HCT116 (cell line): ENCODE measurements at regions not wholly inside any gene's neighbourhood (a gene's known extent, or its start where the extent isn't known, plus 50 kb on each side); places are given as distances from the start of the nearest gene placed in this dataset.

Source experiments
- ATAC-seq: fragments of 200-7000 bp; cut with Tn5 transposase; 2 replicates; pipeline ENCODE4 v1.9.1; 2020; ENCODE audit warnings: mild to moderate bottlenecking, moderate library complexity
- BruUV-seq: library from RNA; stranded (reverse); fragments of 400-500 nt; replicated peaks from 2 replicates; lab custom pipeline; 2021; lab: Mats Ljungman, UMichigan
- CTCF ChIA-PET: fragments of 300-600 bp; sonication (Branson Sonifier 250); formaldehyde crosslinking; loops from one replicate; lab custom pipeline; 2021; ENCODE audit warnings: antibody characterized with exemption; lab: Charles Lee
- POLR2A ChIA-PET: fragments of 300-600, 350-600 bp; sonication (Branson Sonifier 250); formaldehyde crosslinking; loops from one replicate; lab custom pipeline; 2021; ENCODE audit warnings: antibody characterized with exemption; lab: Charles Lee
- RAD21 ChIA-PET, 2 experiments: fragments of 300-600 bp; sonication (Branson Sonifier 250); formaldehyde crosslinking; loops; one replicate each; lab custom pipeline; 2023; ENCODE audit warnings: low total read pairs in 2 of 2; ENCODE audit not compliant: uncharacterized antibody in 2 of 2, unreplicated experiment in 2 of 2, low non-redundant PET in 1 of 2; lab: Charles Lee
- DNase-seq: peaks from one replicate; pipeline ENCODE4 v3.0.0-alpha.2; 2010; ENCODE audit warnings: low read depth, low spot score
- H2AFZ ChIP-seq: fragments of 200-600 bp; shearing (Covaris generic), sonication (generic); 2 replicates; pipeline ENCODE4 v1.6.1; 2017; ENCODE audit warnings: low read depth, mixed run types, mixed read lengths, antibody characterized with exemption, low read length; ENCODE audit not compliant: poor library complexity, severe bottlenecking
- H3K27ac ChIP-seq: 2 replicates; pipeline ENCODE4 v1.5.1; 2012; ENCODE audit warnings: low read depth, low read length
- H3K27me3 ChIP-seq: fragments of 200-600 bp; sonication (generic); 2 replicates; pipeline ENCODE4 v1.6.1; 2016; ENCODE audit warnings: mixed run types, low read length, mixed read lengths; ENCODE audit not compliant: insufficient read depth
- H3K36me3 ChIP-seq, 2 experiments: fragments of 200-500 bp in 1 of 2; fragments of 200-600 bp in 1 of 2; sonication (Bioruptor generic) in 1 of 2; sonication (generic) in 1 of 2; 2 replicates each; pipeline versions ENCODE4 v1.5.1 to v1.6.1; 2014 to 2016; ENCODE audit warnings: low read length in 2 of 2, inconsistent platforms in 1 of 2, mixed read lengths in 1 of 2, mixed run types in 1 of 2; ENCODE audit not compliant: insufficient read depth in 2 of 2, control insufficient read depth in 1 of 2
- H3K4me1 ChIP-seq, 2 experiments: fragments of 200-600 bp in 1 of 2; sonication (generic) in 1 of 2; 2 replicates each; pipeline versions ENCODE4 v1.5.1 to v1.6.1; 2012 to 2017; ENCODE audit warnings: low read length in 2 of 2, inconsistent platforms in 1 of 2, mild to moderate bottlenecking in 1 of 2, mixed read lengths in 1 of 2, mixed run types in 1 of 2, moderate library complexity in 1 of 2; ENCODE audit not compliant: insufficient read depth in 2 of 2, control insufficient read depth in 1 of 2
- H3K4me2 ChIP-seq: fragments of 200-600 bp; sonication (generic); 2 replicates; pipeline ENCODE4 v1.6.1; 2017; ENCODE audit warnings: mixed run types, low read length, mixed read lengths
- H3K4me3 ChIP-seq, 2 experiments: fragments of 200-600 bp in 1 of 2; sonication (generic) in 1 of 2; replicated peaks in 1 of 2; 2 replicates each; pipeline ENCODE4 v1.5.1; 2011 to 2016; ENCODE audit warnings: low read length in 2 of 2, control low read depth in 1 of 2, low read depth in 1 of 2, mild to moderate bottlenecking in 1 of 2, mixed read lengths in 1 of 2, mixed run types in 1 of 2
- H3K79me2 ChIP-seq: fragments of 200-600 bp; sonication (generic); 2 replicates; pipeline ENCODE4 v1.6.1; 2017; ENCODE audit warnings: mild to moderate bottlenecking, mixed run types, low read length, moderate library complexity, mixed read lengths; ENCODE audit not compliant: insufficient read depth
- H3K9ac ChIP-seq: fragments of 200-600 bp; sonication (generic); 2 replicates; pipeline ENCODE4 v1.6.1; 2016; ENCODE audit warnings: low read length, mixed read lengths
- H3K9me2 ChIP-seq: fragments of 200-600 bp; sonication (generic), shearing (Covaris generic); 2 replicates; pipeline ENCODE4 v1.6.1; 2017; ENCODE audit warnings: mixed run types, mild to moderate bottlenecking, moderate library complexity; ENCODE audit not compliant: insufficient read depth
- H3K9me3 ChIP-seq, 2 experiments: fragments of 200-500 bp in 1 of 2; fragments of 200-600 bp in 1 of 2; sonication (Bioruptor generic) in 1 of 2; sonication (generic) in 1 of 2; 2 replicates each; pipeline ENCODE4 v1.6.1; 2014 to 2017; ENCODE audit warnings: low read length in 2 of 2, mixed read lengths in 2 of 2, inconsistent platforms in 1 of 2, low read depth in 1 of 2, mild to moderate bottlenecking in 1 of 2, mixed run types in 1 of 2, moderate library complexity in 1 of 2; ENCODE audit not compliant: control insufficient read depth in 1 of 2, insufficient read depth in 1 of 2
- H4K20me1 ChIP-seq: fragments of 200-600 bp; sonication (generic), shearing (Covaris generic); 2 replicates; pipeline ENCODE4 v1.6.1; 2017; ENCODE audit warnings: mixed run types, mild to moderate bottlenecking, moderate library complexity; ENCODE audit not compliant: insufficient read depth
- CBX3 ChIP-seq: IDR thresholded peaks from 2 replicates; pipeline ENCODE4 v1.6.1; 2012; ENCODE audit warnings: low read depth
- CEBPB ChIP-seq: IDR thresholded peaks from 2 replicates; pipeline ENCODE4 v1.6.1; 2012; ENCODE audit warnings: low read depth
- EGR1 ChIP-seq: IDR thresholded peaks from 2 replicates; pipeline ENCODE4 v1.6.1; 2012; ENCODE audit warnings: low read depth
- FOSL1 ChIP-seq: IDR thresholded peaks from 2 replicates; pipeline ENCODE4 v1.6.1; 2012; ENCODE audit warnings: low read depth
- JUND ChIP-seq: IDR thresholded peaks from 2 replicates; pipeline ENCODE4 v1.6.1; 2012
- POLR2A ChIP-seq: IDR thresholded peaks from 2 replicates; pipeline ENCODE4 v1.7.0; 2011; ENCODE audit warnings: borderline replicate concordance; ENCODE audit not compliant: insufficient read depth, insufficient read length; ENCODE audit errors: extremely low read depth
- POLR2AphosphoS5 ChIP-seq: IDR thresholded peaks from 2 replicates; pipeline ENCODE4 v1.6.1; 2011; ENCODE audit warnings: mild to moderate bottlenecking, low read depth, low read length, moderate library complexity
- RAD21 ChIP-seq: IDR thresholded peaks from 2 replicates; pipeline ENCODE4 v1.6.1; 2012; ENCODE audit warnings: low read depth, mild to moderate bottlenecking
- SIN3A ChIP-seq: IDR thresholded peaks from 2 replicates; pipeline ENCODE4 v1.6.1; 2012; ENCODE audit warnings: low read depth
- SRF ChIP-seq: IDR thresholded peaks from 2 replicates; pipeline ENCODE4 v1.6.1; 2012; ENCODE audit warnings: low read depth
- TCF7L2 ChIP-seq: IDR thresholded peaks from 2 replicates; pipeline ENCODE4 v1.7.0; 2011; ENCODE audit warnings: borderline replicate concordance, inconsistent platforms; ENCODE audit not compliant: insufficient read depth, insufficient read length; ENCODE audit errors: extremely low read depth
- ZFX ChIP-seq: fragments of 450-650 bp; IDR thresholded peaks from 2 replicates; pipeline ENCODE4 v1.6.1; 2017
- intact Hi-C: fragments of 100-400 bp; cut with micrococcal nuclease; formaldehyde crosslinking; loops from 2 replicates; pipeline ENCODE4 v1.10.0; 2022
- TF ChIP-seq, protein P1 (sequence below): IDR thresholded peaks from 2 replicates; pipeline ENCODE4 v1.6.1; 2012
- TF ChIP-seq, protein P2 (sequence below): IDR thresholded peaks from 2 replicates; pipeline ENCODE4 v1.6.1; 2012
- TF ChIP-seq, protein P3 (sequence below): IDR thresholded peaks from 2 replicates; pipeline ENCODE4 v1.6.1; 2012; ENCODE audit warnings: low read depth
- TF ChIP-seq, protein P4 (sequence below), 3 experiments: fragments of 200-600 bp in 1 of 3; sonication (generic) in 1 of 3; IDR thresholded peaks in 2 of 3; conservative IDR thresholded peaks in 1 of 3; 2 replicates each; pipeline ENCODE4 v1.5.1; 2012 to 2017; ENCODE audit warnings: low read depth in 2 of 3, low read length in 2 of 3, antibody characterized with exemption in 1 of 3, borderline replicate concordance in 1 of 3, control low read depth in 1 of 3, mild to moderate bottlenecking in 1 of 3, mixed read lengths in 1 of 3, mixed run types in 1 of 3, moderate library complexity in 1 of 3; ENCODE audit not compliant: insufficient read depth in 1 of 3

DNA sequence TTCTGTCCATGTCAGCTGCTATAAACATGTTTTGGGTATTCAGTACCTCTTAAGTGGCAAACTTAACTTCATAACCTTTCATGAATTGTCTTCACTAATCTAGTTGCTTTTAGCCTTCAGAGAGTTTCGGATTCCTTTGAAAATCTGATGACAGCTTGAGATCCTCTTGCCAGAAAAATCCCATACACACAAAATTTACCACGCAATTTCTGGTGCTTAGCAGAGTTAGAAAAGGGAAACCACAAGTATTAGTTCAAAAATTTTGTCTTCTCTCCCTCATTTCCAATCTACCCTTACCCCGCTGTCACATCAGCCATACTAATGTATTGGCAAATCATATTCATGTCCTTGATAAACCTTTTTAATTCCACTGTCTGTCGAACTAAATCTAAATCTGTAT lies 72.7 kb upstream of the TMEM106B start:
- ChIA-PET CTCF (no interaction called here), RAD21 (no interaction called here)
- no peaks in the 10 kb centered on the region for H4K20me1 ChIP-seq
- ATAC-seq, result no peak
- H3K4me2 ChIP-seq, result no peak overlapping the region
- intact Hi-C loops, result no loop called here
- H3K36me3 ChIP-seq, result no peaks in the 10 kb centered on the region
- BruUV-seq, result no TSS peak
- no peak overlapping the region for H3K27ac ChIP-seq
- no peak overlapping the region for H3K9ac ChIP-seq
- H2AFZ ChIP-seq, result no peak overlapping the region
- DNase-seq, result no peak
- H3K9me3 ChIP-seq, result no peaks in the 10 kb centered on the region
- TF ChIP-seq, protein P1, sequence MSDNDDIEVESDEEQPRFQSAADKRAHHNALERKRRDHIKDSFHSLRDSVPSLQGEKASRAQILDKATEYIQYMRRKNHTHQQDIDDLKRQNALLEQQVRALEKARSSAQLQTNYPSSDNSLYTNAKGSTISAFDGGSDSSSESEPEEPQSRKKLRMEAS, result no peak
- no peak for TF ChIP-seq SIN3A
- no peak for TF ChIP-seq EGR1
- TF ChIP-seq, protein P2, sequence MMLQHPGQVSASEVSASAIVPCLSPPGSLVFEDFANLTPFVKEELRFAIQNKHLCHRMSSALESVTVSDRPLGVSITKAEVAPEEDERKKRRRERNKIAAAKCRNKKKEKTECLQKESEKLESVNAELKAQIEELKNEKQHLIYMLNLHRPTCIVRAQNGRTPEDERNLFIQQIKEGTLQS, result no peak
- TF ChIP-seq, protein P3, sequence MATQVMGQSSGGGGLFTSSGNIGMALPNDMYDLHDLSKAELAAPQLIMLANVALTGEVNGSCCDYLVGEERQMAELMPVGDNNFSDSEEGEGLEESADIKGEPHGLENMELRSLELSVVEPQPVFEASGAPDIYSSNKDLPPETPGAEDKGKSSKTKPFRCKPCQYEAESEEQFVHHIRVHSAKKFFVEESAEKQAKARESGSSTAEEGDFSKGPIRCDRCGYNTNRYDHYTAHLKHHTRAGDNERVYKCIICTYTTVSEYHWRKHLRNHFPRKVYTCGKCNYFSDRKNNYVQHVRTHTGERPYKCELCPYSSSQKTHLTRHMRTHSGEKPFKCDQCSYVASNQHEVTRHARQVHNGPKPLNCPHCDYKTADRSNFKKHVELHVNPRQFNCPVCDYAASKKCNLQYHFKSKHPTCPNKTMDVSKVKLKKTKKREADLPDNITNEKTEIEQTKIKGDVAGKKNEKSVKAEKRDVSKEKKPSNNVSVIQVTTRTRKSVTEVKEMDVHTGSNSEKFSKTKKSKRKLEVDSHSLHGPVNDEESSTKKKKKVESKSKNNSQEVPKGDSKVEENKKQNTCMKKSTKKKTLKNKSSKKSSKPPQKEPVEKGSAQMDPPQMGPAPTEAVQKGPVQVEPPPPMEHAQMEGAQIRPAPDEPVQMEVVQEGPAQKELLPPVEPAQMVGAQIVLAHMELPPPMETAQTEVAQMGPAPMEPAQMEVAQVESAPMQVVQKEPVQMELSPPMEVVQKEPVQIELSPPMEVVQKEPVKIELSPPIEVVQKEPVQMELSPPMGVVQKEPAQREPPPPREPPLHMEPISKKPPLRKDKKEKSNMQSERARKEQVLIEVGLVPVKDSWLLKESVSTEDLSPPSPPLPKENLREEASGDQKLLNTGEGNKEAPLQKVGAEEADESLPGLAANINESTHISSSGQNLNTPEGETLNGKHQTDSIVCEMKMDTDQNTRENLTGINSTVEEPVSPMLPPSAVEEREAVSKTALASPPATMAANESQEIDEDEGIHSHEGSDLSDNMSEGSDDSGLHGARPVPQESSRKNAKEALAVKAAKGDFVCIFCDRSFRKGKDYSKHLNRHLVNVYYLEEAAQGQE, result no peak
- TF ChIP-seq POLR2A, result no peak
- TF ChIP-seq RAD21, result no peak
- TF ChIP-seq POLR2AphosphoS5, result no peak
- TF ChIP-seq FOSL1, result no peak
- TF ChIP-seq CBX3, result no peak
- TF ChIP-seq JUND, result no peak
- no peak for TF ChIP-seq ZFX
- no peak for TF ChIP-seq TCF7L2
- no peak for TF ChIP-seq SRF
- TF ChIP-seq, protein P4, sequence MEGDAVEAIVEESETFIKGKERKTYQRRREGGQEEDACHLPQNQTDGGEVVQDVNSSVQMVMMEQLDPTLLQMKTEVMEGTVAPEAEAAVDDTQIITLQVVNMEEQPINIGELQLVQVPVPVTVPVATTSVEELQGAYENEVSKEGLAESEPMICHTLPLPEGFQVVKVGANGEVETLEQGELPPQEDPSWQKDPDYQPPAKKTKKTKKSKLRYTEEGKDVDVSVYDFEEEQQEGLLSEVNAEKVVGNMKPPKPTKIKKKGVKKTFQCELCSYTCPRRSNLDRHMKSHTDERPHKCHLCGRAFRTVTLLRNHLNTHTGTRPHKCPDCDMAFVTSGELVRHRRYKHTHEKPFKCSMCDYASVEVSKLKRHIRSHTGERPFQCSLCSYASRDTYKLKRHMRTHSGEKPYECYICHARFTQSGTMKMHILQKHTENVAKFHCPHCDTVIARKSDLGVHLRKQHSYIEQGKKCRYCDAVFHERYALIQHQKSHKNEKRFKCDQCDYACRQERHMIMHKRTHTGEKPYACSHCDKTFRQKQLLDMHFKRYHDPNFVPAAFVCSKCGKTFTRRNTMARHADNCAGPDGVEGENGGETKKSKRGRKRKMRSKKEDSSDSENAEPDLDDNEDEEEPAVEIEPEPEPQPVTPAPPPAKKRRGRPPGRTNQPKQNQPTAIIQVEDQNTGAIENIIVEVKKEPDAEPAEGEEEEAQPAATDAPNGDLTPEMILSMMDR (IDR thresholded peaks at IDR 0.05 in 2 of 3, conservative IDR thresholded peaks at IDR 0.05 in 1 of 3; ENCODE audit: borderline replicate concordance in 1 of 3, insufficient read depth in 1 of 3, low read depth in 2 of 3, low read length in 2 of 3), result no peak
- TF ChIP-seq CEBPB, result no peak
- TF ChIP-seq, all 23 proteins: peak for 0
- Histone ChIP-seq H3K9me2 (no peaks in the 10 kb centered on the region), H3K4me1 (no peaks in the 10 kb centered on the region), H3K4me3 (no peak overlapping the region), H3K27me3 (no peaks in the 10 kb centered on the region), H3K79me2 (no peaks in the 10 kb centered on the region)
- POLR2A ChIA-PET, result no interaction called here
